HepG2 (cell line): ENCODE measurements at regions not wholly inside any gene's neighbourhood (a gene's known extent, or its start where the extent isn't known, plus 50 kb on each side); places are given as distances from the start of the nearest gene placed in this dataset.

Experiments used
- ATAC-seq: fragments of 200-7000 bp; cut with Tn5 transposase; 3 replicates; pipeline ENCODE4 v1.9.1; 2020; ENCODE audit warnings: mild to moderate bottlenecking, moderate library complexity
- BruUV-seq: library from RNA; stranded (reverse); fragments of 400-500 nt; replicated peaks from 2 replicates; lab custom pipeline; 2021; lab: Mats Ljungman, UMichigan
- CTCF ChIA-PET: fragments of 300-600 bp; formaldehyde crosslinking; extraction: SDS; loops from one replicate; lab custom pipeline; 2021; ENCODE audit warnings: low total read pairs, inconsistent platforms, low intra/inter-chr PET ratio; lab: Yijun Ruan, JAX
- POLR2A ChIA-PET: fragments of 350-600 bp; sonication (Branson Sonifier 250); formaldehyde crosslinking; loops from one replicate; lab custom pipeline; 2020; ENCODE audit warnings: antibody characterized with exemption, inconsistent platforms; lab: Yijun Ruan, JAX
- DNase-seq: peaks from one replicate; pipeline ENCODE4 v3.0.0-alpha.2; 2015; ENCODE audit warnings: low spot score
- FAIRE-seq: peaks from 3 replicates; lab custom pipeline; 2011; peaks lifted over from hg19 to GRCh38; lab: Jason Lieb, UNC
- H2AFZ ChIP-seq: one replicate; pipeline ENCODE4 v1.6.1; 2011; ENCODE audit warnings: low read length, inconsistent platforms
- H3K27ac ChIP-seq: fragments of 300-600 bp; 3 replicates; pipeline ENCODE4 v1.8.0; 2011; ENCODE audit warnings: mixed run types, mild to moderate bottlenecking, mixed read lengths, low read length, inconsistent platforms; ENCODE audit not compliant: insufficient read depth; ENCODE audit errors: extremely low read length
- H3K27me3 ChIP-seq, 2 experiments: fragments of 200-600 bp in 1 of 2; 2 replicates in 1 of 2; 3 replicates in 1 of 2; pipeline versions ENCODE4 v1.6.0 to v1.8.0; 2011; ENCODE audit warnings: low read length in 2 of 2, mild to moderate bottlenecking in 2 of 2, moderate library complexity in 2 of 2, inconsistent platforms in 1 of 2; ENCODE audit not compliant: insufficient read depth in 2 of 2, control insufficient read depth in 1 of 2
- H3K36me3 ChIP-seq, 2 experiments: fragments of 200-600 bp in 1 of 2; replicated peaks in 1 of 2; 2 replicates in 1 of 2; 3 replicates in 1 of 2; pipeline versions ENCODE4 v1.5.1 to v1.8.0; 2011; ENCODE audit warnings: low read length in 2 of 2, inconsistent platforms in 1 of 2; ENCODE audit not compliant: insufficient read depth in 2 of 2, control insufficient read depth in 1 of 2
- H3K4me1 ChIP-seq: 2 replicates; pipeline ENCODE4 v1.5.1; 2012; ENCODE audit warnings: low read length, inconsistent platforms; ENCODE audit not compliant: insufficient read depth
- H3K4me2 ChIP-seq: 2 replicates; pipeline ENCODE4 v1.6.0; 2011; ENCODE audit warnings: low read depth, low read length, inconsistent platforms
- H3K4me3 ChIP-seq, 3 experiments: fragments of 200-600 bp in 1 of 3; sonication (generic), shearing (Covaris generic) in 1 of 3; replicated peaks in 1 of 3; 2 replicates each; pipeline ENCODE4 v1.5.1; 2011 to 2016; ENCODE audit warnings: low read length in 3 of 3, inconsistent platforms in 2 of 3, low read depth in 2 of 3, mild to moderate bottlenecking in 2 of 3, control low read depth in 1 of 3, mixed read lengths in 1 of 3; ENCODE audit not compliant: insufficient read depth in 1 of 3
- H3K79me2 ChIP-seq: one replicate; pipeline ENCODE4 v1.6.1; 2011; ENCODE audit warnings: low read length, inconsistent platforms; ENCODE audit not compliant: insufficient read depth
- H3K9ac ChIP-seq: 2 replicates; pipeline ENCODE4 v1.6.0; 2011; ENCODE audit warnings: mild to moderate bottlenecking, low read depth, low read length, inconsistent platforms; ENCODE audit not compliant: insufficient read depth
- H3K9me3 ChIP-seq: 2 replicates; pipeline ENCODE4 v1.5.1; 2012; ENCODE audit warnings: mild to moderate bottlenecking, low read length
- H4K20me1 ChIP-seq: 2 replicates; pipeline ENCODE4 v1.6.0; 2011; ENCODE audit warnings: inconsistent platforms, mild to moderate bottlenecking, low read length, moderate library complexity; ENCODE audit not compliant: insufficient read depth
- CBX5 ChIP-seq: sonication (generic); formaldehyde crosslinking; IDR thresholded peaks from 2 replicates; pipeline ENCODE4 v1.4.0; 2020; ENCODE audit warnings: missing genetic modification reagents, borderline replicate concordance
- HMGA1 ChIP-seq: sonication (generic); formaldehyde crosslinking; conservative IDR thresholded peaks from 2 replicates; pipeline ENCODE4 v1.4.0; 2020; ENCODE audit warnings: missing genetic modification reagents
- HNF4A ChIP-seq: sonication (generic); formaldehyde crosslinking; IDR thresholded peaks from 2 replicates; pipeline ENCODE4 v1.4.0; 2020; ENCODE audit warnings: missing genetic modification reagents
- KDM2A ChIP-seq: sonication (generic); formaldehyde crosslinking; IDR thresholded peaks from 2 replicates; pipeline ENCODE4 v1.4.0; 2020; ENCODE audit warnings: low read depth, missing genetic modification reagents, borderline replicate concordance
- KLF15 ChIP-seq: sonication (generic); formaldehyde crosslinking; IDR thresholded peaks from 2 replicates; pipeline ENCODE4 v1.8.1; 2023; ENCODE audit warnings: borderline replicate concordance, mild to moderate bottlenecking, inconsistent platforms, missing genetic modification reagents, mixed read lengths
- NFE2L1 ChIP-seq: sonication (generic); formaldehyde crosslinking; IDR thresholded peaks from 2 replicates; pipeline ENCODE4 v1.4.0; 2020; ENCODE audit warnings: missing genetic modification reagents, mild to moderate bottlenecking, borderline replicate concordance
- POLR2AphosphoS2 ChIP-seq: IDR thresholded peaks from 2 replicates; pipeline ENCODE4 v1.6.1; 2011; ENCODE audit warnings: low read depth, low read length, improper control_type of control experiment
- U2AF2 ChIP-seq: fragments of 200-400 bp; formaldehyde crosslinking; IDR thresholded peaks from 2 replicates; pipeline ENCODE4 v1.6.1; 2017; ENCODE audit warnings: low read depth, mild to moderate bottlenecking, low read length
- ZBTB21 ChIP-seq: sonication (generic); formaldehyde crosslinking; IDR thresholded peaks from 2 replicates; pipeline ENCODE4 v1.4.0; 2020; ENCODE audit warnings: missing genetic modification reagents
- ZNF260 ChIP-seq: sonication (generic); formaldehyde crosslinking; IDR thresholded peaks from 2 replicates; pipeline ENCODE4 v1.4.0; 2020; ENCODE audit warnings: missing genetic modification reagents, low read depth, mild to moderate bottlenecking, borderline replicate concordance
- ZNF567 ChIP-seq: sonication (generic); formaldehyde crosslinking; IDR thresholded peaks from 2 replicates; pipeline ENCODE4 v1.8.1; 2023; ENCODE audit warnings: mild to moderate bottlenecking, missing genetic modification reagents, borderline replicate concordance
- ZNF598 ChIP-seq: sonication (generic); formaldehyde crosslinking; IDR thresholded peaks from 2 replicates; pipeline ENCODE4 v1.5.1; 2020; ENCODE audit warnings: mild to moderate bottlenecking, missing genetic modification reagents, borderline replicate concordance
- ZNF75D ChIP-seq: sonication (generic); formaldehyde crosslinking; IDR thresholded peaks from 2 replicates; pipeline ENCODE4 v1.8.1; 2023; ENCODE audit warnings: missing genetic modification reagents, mild to moderate bottlenecking, borderline replicate concordance
- ZSCAN21 ChIP-seq: sonication (generic); formaldehyde crosslinking; IDR thresholded peaks from 2 replicates; pipeline ENCODE4 v1.8.0; 2022; ENCODE audit warnings: mild to moderate bottlenecking, missing genetic modification reagents, moderate library complexity, borderline replicate concordance
- ZSCAN29 ChIP-seq: sonication (generic); formaldehyde crosslinking; conservative IDR thresholded peaks from 2 replicates; pipeline ENCODE4 v1.4.0; 2020; ENCODE audit warnings: mild to moderate bottlenecking, missing genetic modification reagents
- WGBS: methylation state at CpG from one replicate; pipeline ENCODE4 v1.1.6; 2017; ENCODE audit warnings: low lambda C conversion rate; 5-methylcytosine and 5-hydroxymethylcytosine counted together
- in situ Hi-C: cut with HindIII; loops from 2 replicates; pipeline ENCODE4 v1.10.0; 2017; ENCODE audit warnings: low pct_unique_long_range_greater_than_20kb; ENCODE audit not compliant: extremely low pct_ligation_motif_present
- intact Hi-C: fragments of 100-400 bp; cut with micrococcal nuclease; formaldehyde crosslinking; loops from one replicate; pipeline ENCODE4 v1.10.0; 2022; ENCODE audit not compliant: unreplicated experiment
- TF ChIP-seq, protein P1 (sequence below): sonication (generic); formaldehyde crosslinking; IDR thresholded peaks from 2 replicates; pipeline ENCODE4 v1.8.0; 2022; ENCODE audit warnings: low read depth, missing genetic modification reagents
- TF ChIP-seq, protein P2 (sequence below): sonication (generic); formaldehyde crosslinking; IDR thresholded peaks from 2 replicates; pipeline ENCODE4 v1.9.0; 2021; ENCODE audit warnings: missing genetic modification reagents, borderline replicate concordance
- TF ChIP-seq, protein P3 (sequence below): sonication (generic); formaldehyde crosslinking; IDR thresholded peaks from 2 replicates; pipeline ENCODE4 v1.5.0; 2020; ENCODE audit warnings: mild to moderate bottlenecking, missing genetic modification reagents

DNA sequence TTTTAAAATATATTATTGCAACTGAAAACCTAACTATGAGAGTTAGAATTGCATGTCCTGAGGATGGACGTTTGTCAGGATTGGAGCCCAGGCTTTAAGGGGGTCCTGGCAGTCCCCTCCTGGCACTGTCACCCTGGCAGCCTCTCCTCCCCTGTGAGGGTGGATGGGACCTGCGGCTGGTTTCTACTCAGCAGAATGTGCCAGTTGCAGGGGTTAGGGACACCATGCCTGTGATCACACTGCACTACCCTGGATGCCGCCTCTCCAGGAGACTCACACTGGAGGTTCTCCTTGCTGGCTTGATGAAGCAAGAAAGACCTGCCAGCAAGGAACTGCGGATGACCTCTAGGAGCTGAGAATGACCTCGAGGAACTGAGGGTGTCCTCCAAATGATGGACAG lies 356.7 kb upstream of the MYT1L start (continued):
- no peak for TF ChIP-seq U2AF2
- no peak for TF ChIP-seq POLR2AphosphoS2
- TF ChIP-seq ZNF260 (CRISPR knock-in tag): no peak
- TF ChIP-seq NFE2L1 (CRISPR knock-in tag): no peak
- TF ChIP-seq, protein P1, sequence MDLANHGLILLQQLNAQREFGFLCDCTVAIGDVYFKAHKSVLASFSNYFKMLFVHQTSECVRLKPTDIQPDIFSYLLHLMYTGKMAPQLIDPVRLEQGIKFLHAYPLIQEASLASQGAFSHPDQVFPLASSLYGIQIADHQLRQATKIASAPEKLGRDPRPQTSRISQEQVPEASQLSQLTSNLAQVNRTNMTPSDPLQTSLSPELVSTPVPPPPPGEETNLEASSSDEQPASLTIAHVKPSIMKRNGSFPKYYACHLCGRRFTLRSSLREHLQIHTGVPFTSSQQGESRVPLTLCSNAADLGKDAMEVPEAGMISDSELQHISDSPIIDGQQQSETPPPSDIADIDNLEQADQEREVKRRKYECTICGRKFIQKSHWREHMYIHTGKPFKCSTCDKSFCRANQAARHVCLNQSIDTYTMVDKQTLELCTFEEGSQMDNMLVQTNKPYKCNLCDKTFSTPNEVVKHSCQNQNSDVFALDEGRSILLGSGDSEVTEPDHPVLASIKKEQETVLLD: no peak
- TF ChIP-seq ZNF75D: no peak
- no peak for TF ChIP-seq KLF15 (CRISPR knock-in tag)

DNA sequence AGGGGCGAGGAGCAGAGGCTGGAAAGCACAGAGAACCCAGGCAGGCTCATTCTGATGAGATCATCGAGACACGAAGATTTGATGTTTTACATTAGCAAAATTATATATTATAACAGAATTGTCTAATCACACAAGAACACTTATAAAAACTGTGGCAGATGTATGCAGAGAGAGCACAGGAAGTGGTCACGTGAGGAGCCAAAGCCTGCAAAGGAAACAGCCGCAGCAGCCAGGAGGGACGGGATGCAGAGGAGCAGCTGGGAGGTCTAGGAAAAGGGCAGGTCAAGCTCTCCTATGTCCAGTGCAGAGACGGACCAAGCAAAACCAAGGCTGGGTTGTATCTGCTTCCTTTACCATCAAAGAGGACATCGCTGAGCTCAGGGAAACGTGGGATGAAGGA lies 355.1 kb upstream of the MYT1L start:
- no peak for FAIRE-seq
- no peaks in the 10 kb centered on the region for H3K4me1 ChIP-seq
- H3K9me3 ChIP-seq: no peaks in the 10 kb centered on the region
- WGBS: 27% methylated on average over 9 of the region's 9 CpGs
- in situ Hi-C loops: no loop called here
- no peak overlapping the region for H3K9ac ChIP-seq
- peaks cover 5 to 62% of the 10 kb centered on the region in 2 experiments; a peak in 4 of 5 replicates for H3K27me3 ChIP-seq
- no peaks in the 10 kb centered on the region for H3K36me3 ChIP-seq
- H3K4me2 ChIP-seq: no peak overlapping the region
- intact Hi-C loops: loop anchor here (5.0 kb wide), 1 partner anchor 946 kb away; no protein-coding TSS in a partner anchor
- ChIA-PET POLR2A (no interaction called here), CTCF (no interaction called here)
- no TSS peak for BruUV-seq
- H3K4me3 ChIP-seq: no peak overlapping the region
- H3K79me2 ChIP-seq: no peaks in the 10 kb centered on the region
- no peak for DNase-seq
- no peaks in the 10 kb centered on the region; the same call in 1 of the 2 replicates for H4K20me1 ChIP-seq
- H2AFZ ChIP-seq: no peak overlapping the region
- H3K27ac ChIP-seq: no peak overlapping the region
- ATAC-seq: no peak
- TF ChIP-seq ZSCAN29 (CRISPR knock-in tag) (no peak), KDM2A (CRISPR knock-in tag) (no peak), HNF4A (CRISPR knock-in tag) (no peak), ZNF598 (CRISPR knock-in tag) (no peak), ZNF567 (no peak), ZSCAN21 (CRISPR knock-in tag) (no peak), HMGA1 (CRISPR knock-in tag) (no peak), CBX5 (CRISPR knock-in tag) (no peak), ZBTB21 (no peak)
- TF ChIP-seq, protein P2, sequence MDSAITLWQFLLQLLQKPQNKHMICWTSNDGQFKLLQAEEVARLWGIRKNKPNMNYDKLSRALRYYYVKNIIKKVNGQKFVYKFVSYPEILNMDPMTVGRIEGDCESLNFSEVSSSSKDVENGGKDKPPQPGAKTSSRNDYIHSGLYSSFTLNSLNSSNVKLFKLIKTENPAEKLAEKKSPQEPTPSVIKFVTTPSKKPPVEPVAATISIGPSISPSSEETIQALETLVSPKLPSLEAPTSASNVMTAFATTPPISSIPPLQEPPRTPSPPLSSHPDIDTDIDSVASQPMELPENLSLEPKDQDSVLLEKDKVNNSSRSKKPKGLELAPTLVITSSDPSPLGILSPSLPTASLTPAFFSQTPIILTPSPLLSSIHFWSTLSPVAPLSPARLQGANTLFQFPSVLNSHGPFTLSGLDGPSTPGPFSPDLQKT (CRISPR knock-in tag): no peak
- TF ChIP-seq, protein P3, sequence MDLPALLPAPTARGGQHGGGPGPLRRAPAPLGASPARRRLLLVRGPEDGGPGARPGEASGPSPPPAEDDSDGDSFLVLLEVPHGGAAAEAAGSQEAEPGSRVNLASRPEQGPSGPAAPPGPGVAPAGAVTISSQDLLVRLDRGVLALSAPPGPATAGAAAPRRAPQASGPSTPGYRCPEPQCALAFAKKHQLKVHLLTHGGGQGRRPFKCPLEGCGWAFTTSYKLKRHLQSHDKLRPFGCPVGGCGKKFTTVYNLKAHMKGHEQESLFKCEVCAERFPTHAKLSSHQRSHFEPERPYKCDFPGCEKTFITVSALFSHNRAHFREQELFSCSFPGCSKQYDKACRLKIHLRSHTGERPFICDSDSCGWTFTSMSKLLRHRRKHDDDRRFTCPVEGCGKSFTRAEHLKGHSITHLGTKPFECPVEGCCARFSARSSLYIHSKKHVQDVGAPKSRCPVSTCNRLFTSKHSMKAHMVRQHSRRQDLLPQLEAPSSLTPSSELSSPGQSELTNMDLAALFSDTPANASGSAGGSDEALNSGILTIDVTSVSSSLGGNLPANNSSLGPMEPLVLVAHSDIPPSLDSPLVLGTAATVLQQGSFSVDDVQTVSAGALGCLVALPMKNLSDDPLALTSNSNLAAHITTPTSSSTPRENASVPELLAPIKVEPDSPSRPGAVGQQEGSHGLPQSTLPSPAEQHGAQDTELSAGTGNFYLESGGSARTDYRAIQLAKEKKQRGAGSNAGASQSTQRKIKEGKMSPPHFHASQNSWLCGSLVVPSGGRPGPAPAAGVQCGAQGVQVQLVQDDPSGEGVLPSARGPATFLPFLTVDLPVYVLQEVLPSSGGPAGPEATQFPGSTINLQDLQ (CRISPR knock-in tag): no peak
